Liver (tissue), 8 donors: ENCODE measurements at regions not wholly inside any gene's neighbourhood (a gene's known extent, or its start where the extent isn't known, plus 50 kb on each side); places are given as distances from the start of the nearest gene placed in this dataset.

Experiments used
- DNase-seq: peaks from one replicate; pipeline ENCODE4 v3.0.0-alpha.2; 2017; ENCODE audit warnings: low spot score
- H3K27ac ChIP-seq, 2 donors: one replicate each; pipeline ENCODE4 v1.7.0; 2013; ENCODE audit warnings: inconsistent platforms in 2 of 2, low read length in 2 of 2, control low read depth in 1 of 2, low read depth in 1 of 2, mild to moderate bottlenecking in 1 of 2
- H3K27me3 ChIP-seq, 4 donors: one replicate each; pipeline versions ENCODE4 v1.6.1 to v1.7.0; 2013; ENCODE audit warnings: low read length in 3 of 4, inconsistent platforms in 1 of 4, mild to moderate bottlenecking in 1 of 4, moderate library complexity in 1 of 4; ENCODE audit not compliant: control insufficient read depth in 4 of 4, insufficient read depth in 4 of 4
- H3K36me3 ChIP-seq, 4 donors: one replicate each; pipeline versions ENCODE4 v1.6.1 to v1.7.0; 2013; ENCODE audit warnings: low read length in 3 of 4, mild to moderate bottlenecking in 3 of 4, low read depth in 1 of 4, moderate library complexity in 1 of 4; ENCODE audit not compliant: control insufficient read depth in 4 of 4, insufficient read depth in 3 of 4
- H3K4me1 ChIP-seq, 4 donors: one replicate each; pipeline versions ENCODE4 v1.6.1 to v1.7.0; 2013; ENCODE audit warnings: low read length in 3 of 4, mild to moderate bottlenecking in 3 of 4, moderate library complexity in 1 of 4; ENCODE audit not compliant: control insufficient read depth in 4 of 4, insufficient read depth in 4 of 4
- H3K4me3 ChIP-seq, 3 donors: one replicate each; pipeline versions ENCODE4 v1.6.1 to v1.7.0; 2013; ENCODE audit warnings: low read length in 3 of 3, control low read depth in 1 of 3, low read depth in 1 of 3, mild to moderate bottlenecking in 1 of 3
- H3K9ac ChIP-seq, 2 donors: one replicate each; pipeline ENCODE4 v1.7.0; 2013; ENCODE audit warnings: low read length in 2 of 2, mild to moderate bottlenecking in 2 of 2, moderate library complexity in 2 of 2, control low read depth in 1 of 2, low read depth in 1 of 2
- H3K9me3 ChIP-seq, 4 donors: one replicate each; pipeline versions ENCODE4 v1.6.1 to v1.7.0; 2013; ENCODE audit warnings: low read length in 3 of 4; ENCODE audit not compliant: control insufficient read depth in 4 of 4
- EGR1 ChIP-seq, 2 donors: IDR thresholded peaks; 2 replicates each; pipeline ENCODE4 v1.6.1; 2016 to 2018; ENCODE audit warnings: antibody characterized with exemption in 2 of 2, low read depth in 2 of 2
- FOXA1 ChIP-seq: IDR thresholded peaks from 2 replicates; pipeline ENCODE4 v1.6.1; 2016; ENCODE audit warnings: antibody characterized with exemption
- FOXA2 ChIP-seq: IDR thresholded peaks from 2 replicates; pipeline ENCODE4 v1.6.1; 2016; ENCODE audit warnings: antibody characterized with exemption
- HNF4A ChIP-seq, 2 donors: conservative IDR thresholded peaks; 2 replicates each; pipeline ENCODE4 v1.6.1; 2016; ENCODE audit warnings: antibody characterized with exemption in 2 of 2, mild to moderate bottlenecking in 2 of 2
- HNF4G ChIP-seq: IDR thresholded peaks from 2 replicates; pipeline ENCODE4 v1.6.1; 2016; ENCODE audit warnings: antibody characterized with exemption
- JUND ChIP-seq, 2 donors: IDR thresholded peaks; 2 replicates each; pipeline ENCODE4 v1.6.1; 2016; ENCODE audit warnings: antibody characterized with exemption in 2 of 2
- MAX ChIP-seq: IDR thresholded peaks from 2 replicates; pipeline ENCODE4 v1.6.1; 2016; ENCODE audit warnings: antibody characterized with exemption
- NR2F2 ChIP-seq: IDR thresholded peaks from 2 replicates; pipeline ENCODE4 v1.6.1; 2016; ENCODE audit warnings: antibody characterized with exemption
- RAD21 ChIP-seq, 2 donors: IDR thresholded peaks; 2 replicates each; pipeline ENCODE4 v1.6.1; 2016; ENCODE audit warnings: antibody characterized with exemption in 2 of 2, mild to moderate bottlenecking in 2 of 2
- REST ChIP-seq: IDR thresholded peaks from 2 replicates; pipeline ENCODE4 v1.6.1; 2016; ENCODE audit warnings: antibody characterized with exemption, mild to moderate bottlenecking
- RXRA ChIP-seq, 2 donors: IDR thresholded peaks; 2 replicates each; pipeline ENCODE4 v1.6.1; 2017 to 2018; ENCODE audit warnings: antibody characterized with exemption in 2 of 2, mild to moderate bottlenecking in 1 of 2
- SP1 ChIP-seq: IDR thresholded peaks from 2 replicates; pipeline ENCODE4 v1.6.1; 2018; ENCODE audit warnings: antibody characterized with exemption, mild to moderate bottlenecking
- TAF1 ChIP-seq: conservative IDR thresholded peaks from 2 replicates; pipeline ENCODE4 v1.6.1; 2016; ENCODE audit warnings: antibody characterized with exemption, mild to moderate bottlenecking
- YY1 ChIP-seq: IDR thresholded peaks from 2 replicates; pipeline ENCODE4 v1.6.1; 2016; ENCODE audit warnings: antibody characterized with exemption, mild to moderate bottlenecking
- ZBTB33 ChIP-seq: IDR thresholded peaks from 2 replicates; pipeline ENCODE4 v1.6.1; 2016; ENCODE audit warnings: antibody characterized with exemption
- WGBS: extraction: QIAGEN DNeasy Blood & Tissue Kit; methylation state at CpG from one replicate; pipeline ENCODE4 v1.1.7; 2013; 5-methylcytosine and 5-hydroxymethylcytosine counted together
- TF ChIP-seq, protein P1 (sequence below): fragments of 150-350 bp; IDR thresholded peaks from 2 replicates; pipeline ENCODE4 v1.5.1; 2017; ENCODE audit warnings: improper control_type of control experiment, low read depth, low read length; ENCODE audit not compliant: missing input control
- TF ChIP-seq, protein P2 (sequence below): IDR thresholded peaks from 2 replicates; pipeline ENCODE4 v1.6.1; 2016; ENCODE audit warnings: antibody characterized with exemption
- donor health status: healthy.
- donor health status: healthy.
- donor health status: healthy.
- donor health status: healthy.
- donor health status: healthy.

DNA sequence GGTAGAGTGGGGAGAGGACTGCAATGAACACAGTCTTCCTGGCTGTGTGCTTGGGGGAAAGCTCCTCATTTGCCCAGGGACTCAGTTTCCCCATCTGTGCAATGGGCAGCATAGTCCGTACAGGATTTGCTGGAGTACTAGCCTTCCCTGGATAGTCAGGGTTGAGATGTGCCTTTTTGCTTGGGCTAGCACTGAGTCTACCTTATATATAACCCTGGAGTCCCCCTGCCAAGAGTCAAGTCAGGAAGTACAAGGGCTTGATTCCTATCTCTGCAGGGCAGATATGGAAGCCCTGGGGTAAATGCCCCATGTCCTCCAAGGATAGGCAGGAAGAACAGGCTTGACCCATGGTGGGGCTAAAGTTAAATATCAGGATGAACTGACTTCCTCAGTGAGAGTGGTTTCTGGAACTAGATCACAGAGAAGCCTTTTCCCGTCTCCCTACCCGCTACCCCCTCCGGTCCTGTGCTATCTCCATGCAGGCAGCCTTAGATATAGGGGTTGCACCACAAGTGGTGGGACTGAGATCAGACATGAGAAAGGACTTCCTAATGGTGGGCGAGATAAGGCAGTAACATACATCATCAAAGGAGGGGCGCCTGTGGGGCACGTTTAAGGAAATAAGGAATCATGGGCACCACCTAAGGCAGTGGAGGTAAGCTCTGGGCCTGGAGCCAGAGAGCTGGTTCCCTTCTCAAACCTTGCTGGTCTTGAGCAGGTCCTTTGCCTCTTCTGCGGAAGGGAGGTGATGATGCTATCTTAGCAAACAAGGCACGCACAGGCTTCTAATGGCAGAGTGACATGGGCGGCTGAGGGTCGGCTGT lies 157.9 kb downstream of the MRPL14 start:
- no peak overlapping the region for H3K4me3 ChIP-seq
- peak; percentile 45 for DNase-seq
- H3K27ac ChIP-seq: no peak overlapping the region
- no peaks in the 10 kb centered on the region for H3K9me3 ChIP-seq
- H3K36me3 ChIP-seq: no peaks in the 10 kb centered on the region
- 86% methylated on average over 11 of the region's 11 CpGs for WGBS
- H3K27me3 ChIP-seq: no peaks in the 10 kb centered on the region
- TF ChIP-seq EGR1 (IDR thresholded peaks at IDR 0.05; ENCODE audit: low read depth in 2 of 2): no peak
- no peak for TF ChIP-seq FOXA2
- no peak for TF ChIP-seq NR2F2
- TF ChIP-seq RXRA (IDR thresholded peaks at IDR 0.05): no peak
- TF ChIP-seq REST: no peak
- no peak for TF ChIP-seq FOXA1
- TF ChIP-seq, protein P1, sequence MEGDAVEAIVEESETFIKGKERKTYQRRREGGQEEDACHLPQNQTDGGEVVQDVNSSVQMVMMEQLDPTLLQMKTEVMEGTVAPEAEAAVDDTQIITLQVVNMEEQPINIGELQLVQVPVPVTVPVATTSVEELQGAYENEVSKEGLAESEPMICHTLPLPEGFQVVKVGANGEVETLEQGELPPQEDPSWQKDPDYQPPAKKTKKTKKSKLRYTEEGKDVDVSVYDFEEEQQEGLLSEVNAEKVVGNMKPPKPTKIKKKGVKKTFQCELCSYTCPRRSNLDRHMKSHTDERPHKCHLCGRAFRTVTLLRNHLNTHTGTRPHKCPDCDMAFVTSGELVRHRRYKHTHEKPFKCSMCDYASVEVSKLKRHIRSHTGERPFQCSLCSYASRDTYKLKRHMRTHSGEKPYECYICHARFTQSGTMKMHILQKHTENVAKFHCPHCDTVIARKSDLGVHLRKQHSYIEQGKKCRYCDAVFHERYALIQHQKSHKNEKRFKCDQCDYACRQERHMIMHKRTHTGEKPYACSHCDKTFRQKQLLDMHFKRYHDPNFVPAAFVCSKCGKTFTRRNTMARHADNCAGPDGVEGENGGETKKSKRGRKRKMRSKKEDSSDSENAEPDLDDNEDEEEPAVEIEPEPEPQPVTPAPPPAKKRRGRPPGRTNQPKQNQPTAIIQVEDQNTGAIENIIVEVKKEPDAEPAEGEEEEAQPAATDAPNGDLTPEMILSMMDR: no peak
- peaks cover 0 to 18% (median 11%) of the 10 kb centered on the region in 4 donors for H3K4me1 ChIP-seq
- no peak overlapping the region for H3K9ac ChIP-seq

GRCh38 chr6:43968110-43968965 lies 158.9 kb downstream of the MRPL14 start:
- Histone ChIP-seq H3K27me3 (no peaks in the 10 kb centered on the region), H3K9ac (no peak overlapping the region), H3K36me3 (no peaks in the 10 kb centered on the region), H3K27ac (no peak overlapping the region), H3K9me3 (no peaks in the 10 kb centered on the region), H3K4me3 (no peak overlapping the region), H3K4me1 (peaks cover 0 to 17% (median 11%) of the 10 kb centered on the region in 4 donors)
- DNase-seq: peak; percentile 30
- WGBS: 91% methylated on average over 12 of the region's 12 CpGs
- no peak for TF ChIP-seq TAF1
- no peak for TF ChIP-seq YY1
- no peak for TF ChIP-seq ZBTB33
- TF ChIP-seq NR2F2: no peak
- no peak for TF ChIP-seq EGR1 (IDR thresholded peaks at IDR 0.05; ENCODE audit: low read depth in 2 of 2)
- no peak for TF ChIP-seq HNF4G
- TF ChIP-seq JUND (IDR thresholded peaks at IDR 0.05): no peak
- TF ChIP-seq RAD21 (IDR thresholded peaks at IDR 0.05): no peak
- TF ChIP-seq, protein P2, sequence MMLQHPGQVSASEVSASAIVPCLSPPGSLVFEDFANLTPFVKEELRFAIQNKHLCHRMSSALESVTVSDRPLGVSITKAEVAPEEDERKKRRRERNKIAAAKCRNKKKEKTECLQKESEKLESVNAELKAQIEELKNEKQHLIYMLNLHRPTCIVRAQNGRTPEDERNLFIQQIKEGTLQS: no peak
- TF ChIP-seq FOXA1: no peak
- TF ChIP-seq SP1: no peak
- no peak for TF ChIP-seq MAX
- TF ChIP-seq, protein P1: no peak
- TF ChIP-seq HNF4A (conservative IDR thresholded peaks at IDR 0.05): no peak
